Neural crest cell (in vitro differentiated cells): ENCODE measurements at regions not wholly inside any gene's neighbourhood (a gene's known extent, or its start where the extent isn't known, plus 50 kb on each side); places are given as distances from the start of the nearest gene placed in this dataset.
"Not testable (repeated sequence)": the region's sequence is repeated elsewhere in the genome, so short reads cannot be mapped to it uniquely, and the experiment has no call there.

Source experiments
- DNase-seq: peaks from one replicate; pipeline ENCODE4 v3.0.0; 2021; ENCODE audit warnings: low read depth, mixed read lengths, low spot score
- H3K27ac Mint-ChIP-seq: one replicate; pipeline ENCODE4 v1.8.0; 2021; ENCODE audit warnings: mild to moderate bottlenecking, mixed read lengths; ENCODE audit not compliant: unreplicated experiment
- H3K27me3 Mint-ChIP-seq: 2 replicates; pipeline ENCODE4 v1.8.0; 2021; ENCODE audit warnings: low read depth, mild to moderate bottlenecking, mixed read lengths
- H3K36me3 Mint-ChIP-seq: 2 replicates; pipeline ENCODE4 v1.8.0; 2021; ENCODE audit warnings: low read depth, mild to moderate bottlenecking, mixed read lengths
- H3K4me1 Mint-ChIP-seq: 2 replicates; pipeline ENCODE4 v1.8.0; 2021; ENCODE audit warnings: mixed read lengths
- H3K4me3 Mint-ChIP-seq: one replicate; pipeline ENCODE4 v1.8.0; 2021; ENCODE audit warnings: mild to moderate bottlenecking, mixed read lengths
- H3K9me3 Mint-ChIP-seq: 2 replicates; pipeline ENCODE4 v1.8.0; 2021; ENCODE audit warnings: mixed read lengths
- TF ChIP-seq, protein P1 (sequence below): fragments of 200-600 bp; sonication (generic); conservative IDR thresholded peaks from 2 replicates; pipeline ENCODE4 v1.5.0; 2021; ENCODE audit warnings: antibody characterized with exemption, mild to moderate bottlenecking

GRCh38 chr5:89327608-89328007, 444.6 kb upstream of the MEF2C start:
- H3K27ac Mint-ChIP-seq, result no peak overlapping the region
- no peaks in the 10 kb centered on the region for H3K4me1 Mint-ChIP-seq
- TF ChIP-seq, protein P1, sequence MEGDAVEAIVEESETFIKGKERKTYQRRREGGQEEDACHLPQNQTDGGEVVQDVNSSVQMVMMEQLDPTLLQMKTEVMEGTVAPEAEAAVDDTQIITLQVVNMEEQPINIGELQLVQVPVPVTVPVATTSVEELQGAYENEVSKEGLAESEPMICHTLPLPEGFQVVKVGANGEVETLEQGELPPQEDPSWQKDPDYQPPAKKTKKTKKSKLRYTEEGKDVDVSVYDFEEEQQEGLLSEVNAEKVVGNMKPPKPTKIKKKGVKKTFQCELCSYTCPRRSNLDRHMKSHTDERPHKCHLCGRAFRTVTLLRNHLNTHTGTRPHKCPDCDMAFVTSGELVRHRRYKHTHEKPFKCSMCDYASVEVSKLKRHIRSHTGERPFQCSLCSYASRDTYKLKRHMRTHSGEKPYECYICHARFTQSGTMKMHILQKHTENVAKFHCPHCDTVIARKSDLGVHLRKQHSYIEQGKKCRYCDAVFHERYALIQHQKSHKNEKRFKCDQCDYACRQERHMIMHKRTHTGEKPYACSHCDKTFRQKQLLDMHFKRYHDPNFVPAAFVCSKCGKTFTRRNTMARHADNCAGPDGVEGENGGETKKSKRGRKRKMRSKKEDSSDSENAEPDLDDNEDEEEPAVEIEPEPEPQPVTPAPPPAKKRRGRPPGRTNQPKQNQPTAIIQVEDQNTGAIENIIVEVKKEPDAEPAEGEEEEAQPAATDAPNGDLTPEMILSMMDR, result no peak
- H3K27me3 Mint-ChIP-seq, result no peaks in the 10 kb centered on the region
- H3K9me3 Mint-ChIP-seq, result peaks cover 6% of the 10 kb centered on the region
- no peak for DNase-seq
- no peak overlapping the region for H3K4me3 Mint-ChIP-seq
- H3K36me3 Mint-ChIP-seq, result no peaks in the 10 kb centered on the region

- Mint-ChIP-seq H3K27ac (no peak overlapping the region), H3K27me3 (no peaks in the 10 kb centered on the region), H3K36me3 (no peaks in the 10 kb centered on the region), H3K4me1 (no peaks in the 10 kb centered on the region), H3K4me3 (no peak overlapping the region), H3K9me3 (peaks cover 3% of the 10 kb centered on the region)
- DNase-seq, result no peak
- TF ChIP-seq, protein P1, result no peak
Observed at GRCh38 chr5:89324990-89325389, 442.0 kb upstream of the MEF2C start.

DNA sequence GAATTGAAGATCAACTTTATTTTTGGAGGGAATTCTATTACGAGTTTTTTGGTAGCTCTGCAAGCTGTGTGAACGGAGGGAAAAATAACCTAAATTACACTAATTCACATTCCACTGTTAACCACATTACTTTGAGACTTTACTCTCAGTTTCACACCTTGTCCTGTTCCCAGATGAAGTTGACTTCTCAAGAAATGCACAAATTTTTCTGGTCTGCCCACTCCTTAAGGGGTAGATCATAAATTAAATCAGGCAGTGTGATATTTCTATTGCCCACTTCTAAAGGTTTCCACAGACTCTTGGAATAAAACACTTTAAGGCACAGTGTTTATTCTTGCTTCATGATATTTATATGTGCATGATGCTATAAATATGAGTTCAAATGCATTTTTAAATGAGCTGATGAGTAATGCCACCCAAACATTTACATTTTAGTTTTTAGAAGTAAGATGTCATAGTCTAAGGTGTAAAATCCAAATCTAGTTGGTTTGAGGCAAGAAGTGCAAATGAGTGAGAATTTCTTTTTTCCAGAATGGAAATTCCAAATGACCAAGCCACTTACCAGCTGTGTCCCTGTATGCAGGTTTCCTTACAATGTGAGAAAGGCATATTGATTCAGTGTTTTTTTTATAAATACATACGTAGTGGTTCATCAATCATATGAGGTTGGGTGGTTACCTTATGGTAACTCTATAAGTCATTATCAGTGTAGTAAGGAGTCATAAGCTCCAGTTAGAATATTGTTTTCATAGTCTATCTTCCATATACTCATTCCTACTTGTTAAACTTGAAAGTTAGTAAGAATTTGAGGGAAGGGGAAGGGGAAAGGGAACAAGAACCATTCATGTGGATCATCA, 437.7 kb upstream of the MEF2C start:
- Mint-ChIP-seq H3K27me3 (no peaks in the 10 kb centered on the region), H3K4me3 (no peak overlapping the region), H3K9me3 (no peaks in the 10 kb centered on the region), H3K27ac (no peak overlapping the region), H3K36me3 (no peaks in the 10 kb centered on the region), H3K4me1 (no peaks in the 10 kb centered on the region)
- no peak for DNase-seq
- TF ChIP-seq, protein P1, result no peak

- H3K4me1 Mint-ChIP-seq, DNase-seq, H3K4me3 Mint-ChIP-seq, H3K27me3 Mint-ChIP-seq, H3K9me3 Mint-ChIP-seq, H3K27ac Mint-ChIP-seq, H3K36me3 Mint-ChIP-seq: not testable (repeated sequence)
Observed at GRCh38 chr5:89317838-89318237, 434.9 kb upstream of the MEF2C start.

DNA sequence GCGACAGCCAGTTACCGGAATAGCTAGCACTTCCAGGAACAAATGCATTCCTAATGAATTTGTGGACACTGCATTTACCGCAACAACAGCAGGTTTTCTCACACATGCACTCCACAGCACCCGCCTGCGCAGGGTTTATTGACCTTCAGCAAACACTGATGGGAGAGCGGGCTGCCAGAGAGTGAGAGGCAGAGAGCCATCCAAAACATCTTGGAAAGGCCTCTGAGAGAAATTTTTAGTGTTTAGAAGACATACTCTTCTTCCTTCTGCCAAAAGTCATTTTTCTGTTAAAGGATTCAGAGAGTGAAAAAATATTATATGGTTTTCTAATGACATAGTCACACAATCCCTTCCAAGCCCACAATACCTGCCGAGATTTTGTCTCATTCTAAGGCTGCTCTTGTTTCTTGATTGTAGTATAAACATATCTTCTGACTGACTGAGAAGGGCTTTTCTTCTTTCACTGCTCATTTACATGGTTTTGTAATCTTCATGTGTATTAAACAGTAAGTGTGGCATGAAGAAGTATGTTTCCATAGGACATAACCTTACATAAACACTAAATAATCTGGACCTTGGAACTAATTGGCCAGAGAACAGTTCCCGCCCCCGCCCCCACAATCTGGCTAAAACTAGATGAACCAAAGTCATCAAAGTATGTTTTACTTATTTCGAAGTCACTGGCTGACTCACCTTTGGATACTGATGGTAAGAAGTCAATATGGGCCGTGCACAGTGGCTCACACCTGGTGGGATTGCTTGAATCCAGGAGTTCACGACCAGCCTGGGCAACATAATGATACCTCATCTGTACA, 432.5 kb upstream of the MEF2C start:
- H3K9me3 Mint-ChIP-seq, result no peaks in the 10 kb centered on the region
- H3K36me3 Mint-ChIP-seq, result no peaks in the 10 kb centered on the region
- DNase-seq, result no peak
- no peaks in the 10 kb centered on the region for H3K4me1 Mint-ChIP-seq
- H3K27ac Mint-ChIP-seq, result no peak overlapping the region
- TF ChIP-seq, protein P1, result no peak
- H3K4me3 Mint-ChIP-seq, result no peak overlapping the region
- H3K27me3 Mint-ChIP-seq, result no peaks in the 10 kb centered on the region
